ENCODE measurements at regions not wholly inside any gene's neighbourhood (a gene's known extent, or its start where the extent isn't known, plus 50 kb on each side); places are given as distances from the start of the nearest gene placed in this dataset.

DNA sequence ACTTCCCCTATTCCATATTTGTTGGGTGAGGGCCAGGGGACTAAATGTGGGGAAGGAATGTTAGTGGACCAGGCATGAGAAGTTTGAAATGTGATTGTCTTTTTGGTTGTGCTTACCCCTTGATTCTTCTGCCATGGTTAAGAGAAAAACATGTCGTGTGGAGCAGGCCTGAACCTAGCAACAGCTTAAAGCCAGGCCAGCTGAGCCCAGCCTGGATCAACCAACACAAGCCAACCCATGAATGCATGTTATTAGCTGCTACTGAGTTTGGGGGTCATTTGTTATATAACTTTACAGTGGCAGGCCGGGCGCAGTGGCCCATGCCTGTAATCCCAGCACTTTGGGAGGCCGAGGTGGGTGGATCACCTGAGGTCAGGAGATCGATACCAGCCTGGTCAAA lies 52.4 kb upstream of the TRIO start:
- Histone ChIP-seq H3K27me3 (ENCODE audit: control insufficient read depth, insufficient read depth, low read length) (no peaks in the 10 kb centered on the region), H3K4me3 (ENCODE audit: low read depth, low read length) (no peak overlapping the region), H3K36me3 (ENCODE audit: control insufficient read depth, insufficient read depth, low read length) (no peaks in the 10 kb centered on the region)

GRCh38 chr5:14090290-14090689 lies 52.9 kb upstream of the TRIO start:
- peaks cover 5% of the 10 kb centered on the region for H3K9me3 ChIP-seq (ENCODE audit: control insufficient read depth, insufficient read depth, low read depth, low read length)
- no peaks in the 10 kb centered on the region for H3K27me3 ChIP-seq (ENCODE audit: control insufficient read depth, insufficient read depth, low read length)
- H3K27ac ChIP-seq (ENCODE audit: low read depth, low read length), result no peak overlapping the region
- H3K4me1 ChIP-seq (ENCODE audit: control insufficient read depth, insufficient read depth, low read length), result no peaks in the 10 kb centered on the region; the same call in 1 of the 2 replicates
- H3K36me3 ChIP-seq (ENCODE audit: control insufficient read depth, insufficient read depth, low read length), result no peaks in the 10 kb centered on the region
- H3K4me3 ChIP-seq (ENCODE audit: low read depth, low read length), result no peak overlapping the region
- no peak overlapping the region for H3K9ac ChIP-seq (ENCODE audit: low read length)

More for the DNA sequence above, 52.4 kb upstream of the TRIO start:
- Histone ChIP-seq H3K9me3 (ENCODE audit: control insufficient read depth, insufficient read depth, low read depth, low read length) (peaks cover 5% of the 10 kb centered on the region), H3K9ac (ENCODE audit: low read length) (no peak overlapping the region), H3K27ac (ENCODE audit: low read depth, low read length) (no peak overlapping the region), H3K4me1 (ENCODE audit: control insufficient read depth, insufficient read depth, low read length) (no peaks in the 10 kb centered on the region; the same call in 1 of the 2 replicates)

DNA sequence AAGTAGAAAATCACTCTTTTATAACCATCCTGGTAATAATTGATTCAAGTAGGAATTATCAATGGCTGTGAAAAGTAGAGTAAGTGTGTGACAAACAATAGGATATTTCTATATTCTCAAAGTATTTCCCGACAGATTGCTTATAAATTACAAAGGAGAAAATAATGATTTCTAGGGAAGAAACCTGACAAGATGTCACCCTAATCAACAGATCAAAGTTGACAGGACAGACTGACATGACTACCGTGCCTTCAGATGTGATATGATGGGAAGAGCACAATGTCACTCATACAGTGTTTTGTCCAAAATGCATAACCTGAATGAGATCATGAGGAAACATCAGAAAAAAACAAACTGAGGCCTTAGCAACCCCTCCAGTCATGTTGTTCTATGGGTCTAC lies 53.9 kb upstream of the TRIO start:
- Histone ChIP-seq H3K4me1 (ENCODE audit: control insufficient read depth, insufficient read depth, low read length) (no peaks in the 10 kb centered on the region; the same call in 1 of the 2 replicates), H3K36me3 (ENCODE audit: control insufficient read depth, insufficient read depth, low read length) (no peaks in the 10 kb centered on the region), H3K27me3 (ENCODE audit: control insufficient read depth, insufficient read depth, low read length) (no peaks in the 10 kb centered on the region), H3K27ac (ENCODE audit: low read depth, low read length) (no peak overlapping the region), H3K9me3 (ENCODE audit: control insufficient read depth, insufficient read depth, low read depth, low read length) (peaks cover 5% of the 10 kb centered on the region), H3K4me3 (ENCODE audit: low read depth, low read length) (no peak overlapping the region), H3K9ac (ENCODE audit: low read length) (no peak overlapping the region)

DNA sequence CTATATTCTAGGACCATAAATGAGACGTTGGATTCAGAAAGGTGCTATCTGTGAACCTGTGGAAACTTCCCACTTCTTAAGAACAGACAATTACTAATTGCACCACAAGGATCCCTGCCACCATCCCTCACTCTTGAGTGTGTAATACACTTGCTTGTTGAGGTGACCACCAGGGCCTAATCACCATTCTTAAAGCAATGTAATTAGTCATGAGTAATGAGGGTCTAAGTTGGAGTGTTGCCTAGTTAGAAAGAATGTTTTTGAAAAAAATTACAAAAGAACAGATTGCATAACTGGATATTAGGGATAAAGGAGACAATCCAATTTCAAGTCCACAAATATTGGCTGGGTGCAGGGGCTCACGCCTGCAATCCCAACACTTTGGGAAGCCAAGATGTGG lies 56.9 kb upstream of the TRIO start:
- H3K9ac ChIP-seq (ENCODE audit: low read length), result no peak overlapping the region

GRCh38 chr5:14082973-14083372 lies 60.2 kb upstream of the TRIO start:
- Histone ChIP-seq H3K9me3 (ENCODE audit: control insufficient read depth, insufficient read depth, low read depth, low read length) (no peaks in the 10 kb centered on the region), H3K9ac (ENCODE audit: low read length) (no peak overlapping the region), H3K27ac (ENCODE audit: low read depth, low read length) (no peak overlapping the region), H3K4me1 (ENCODE audit: control insufficient read depth, insufficient read depth, low read length) (no peaks in the 10 kb centered on the region), H3K27me3 (ENCODE audit: control insufficient read depth, insufficient read depth, low read length) (no peaks in the 10 kb centered on the region), H3K36me3 (ENCODE audit: control insufficient read depth, insufficient read depth, low read length) (no peaks in the 10 kb centered on the region), H3K4me3 (ENCODE audit: low read depth, low read length) (no peak overlapping the region)

More for the DNA sequence above, 56.9 kb upstream of the TRIO start:
- H3K4me1 ChIP-seq (ENCODE audit: control insufficient read depth, insufficient read depth, low read length), result no peaks in the 10 kb centered on the region
- no peaks in the 10 kb centered on the region for H3K27me3 ChIP-seq (ENCODE audit: control insufficient read depth, insufficient read depth, low read length)
- H3K4me3 ChIP-seq (ENCODE audit: low read depth, low read length), result no peak overlapping the region
- peaks cover 5% of the 10 kb centered on the region for H3K9me3 ChIP-seq (ENCODE audit: control insufficient read depth, insufficient read depth, low read depth, low read length)
- no peak overlapping the region for H3K27ac ChIP-seq (ENCODE audit: low read depth, low read length)
- H3K36me3 ChIP-seq (ENCODE audit: control insufficient read depth, insufficient read depth, low read length), result no peaks in the 10 kb centered on the region

- Histone ChIP-seq H3K4me1 (ENCODE audit: control insufficient read depth, insufficient read depth, low read length) (no peaks in the 10 kb centered on the region), H3K36me3 (ENCODE audit: control insufficient read depth, insufficient read depth, low read length) (no peaks in the 10 kb centered on the region), H3K27me3 (ENCODE audit: control insufficient read depth, insufficient read depth, low read length) (no peaks in the 10 kb centered on the region), H3K9ac (ENCODE audit: low read length) (no peak overlapping the region), H3K27ac (ENCODE audit: low read depth, low read length) (no peak overlapping the region), H3K9me3 (ENCODE audit: control insufficient read depth, insufficient read depth, low read depth, low read length) (no peaks in the 10 kb centered on the region), H3K4me3 (ENCODE audit: low read depth, low read length) (no peak overlapping the region)
Observed at GRCh38 chr5:14082523-14082922, 60.6 kb upstream of the TRIO start.

- no peaks in the 10 kb centered on the region for H3K9me3 ChIP-seq (ENCODE audit: control insufficient read depth, insufficient read depth, low read depth, low read length)
- no peak overlapping the region for H3K27ac ChIP-seq (ENCODE audit: low read depth, low read length)
- no peaks in the 10 kb centered on the region for H3K27me3 ChIP-seq (ENCODE audit: control insufficient read depth, insufficient read depth, low read length)
- H3K36me3 ChIP-seq (ENCODE audit: control insufficient read depth, insufficient read depth, low read length), result no peaks in the 10 kb centered on the region
- H3K9ac ChIP-seq (ENCODE audit: low read length), result no peak overlapping the region
- no peaks in the 10 kb centered on the region for H3K4me1 ChIP-seq (ENCODE audit: control insufficient read depth, insufficient read depth, low read length)
- H3K4me3 ChIP-seq (ENCODE audit: low read depth, low read length), result no peak overlapping the region
Observed at GRCh38 chr5:14081791-14082190, 61.4 kb upstream of the TRIO start.

GRCh38 chr5:14078716-14079115 lies 64.4 kb upstream of the TRIO start:
- no peaks in the 10 kb centered on the region for H3K27me3 ChIP-seq (ENCODE audit: control insufficient read depth, insufficient read depth, low read length)
- H3K9ac ChIP-seq (ENCODE audit: low read length), result no peak overlapping the region
- no peaks in the 10 kb centered on the region for H3K9me3 ChIP-seq (ENCODE audit: control insufficient read depth, insufficient read depth, low read depth, low read length)
- H3K4me1 ChIP-seq (ENCODE audit: control insufficient read depth, insufficient read depth, low read length), result no peaks in the 10 kb centered on the region
- no peak overlapping the region for H3K27ac ChIP-seq (ENCODE audit: low read depth, low read length)
- H3K36me3 ChIP-seq (ENCODE audit: control insufficient read depth, insufficient read depth, low read length), result no peaks in the 10 kb centered on the region
- H3K4me3 ChIP-seq (ENCODE audit: low read depth, low read length), result no peak overlapping the region

- H3K36me3 ChIP-seq (ENCODE audit: control insufficient read depth, insufficient read depth, low read length), result no peaks in the 10 kb centered on the region
- H3K4me3 ChIP-seq (ENCODE audit: low read depth, low read length), result no peak overlapping the region
- H3K4me1 ChIP-seq (ENCODE audit: control insufficient read depth, insufficient read depth, low read length), result no peaks in the 10 kb centered on the region
- H3K9ac ChIP-seq (ENCODE audit: low read length), result no peak overlapping the region
- H3K27ac ChIP-seq (ENCODE audit: low read depth, low read length), result no peak overlapping the region
- no peaks in the 10 kb centered on the region for H3K9me3 ChIP-seq (ENCODE audit: control insufficient read depth, insufficient read depth, low read depth, low read length)
- no peaks in the 10 kb centered on the region for H3K27me3 ChIP-seq (ENCODE audit: control insufficient read depth, insufficient read depth, low read length)
Observed at GRCh38 chr5:14077501-14077900, 65.6 kb upstream of the TRIO start.

GRCh38 chr5:14076561-14076960 lies 66.6 kb upstream of the TRIO start:
- H3K4me3 ChIP-seq (ENCODE audit: low read depth, low read length), result no peak overlapping the region
- H3K36me3 ChIP-seq (ENCODE audit: control insufficient read depth, insufficient read depth, low read length), result no peaks in the 10 kb centered on the region
- no peak overlapping the region for H3K9ac ChIP-seq (ENCODE audit: low read length)
- H3K27me3 ChIP-seq (ENCODE audit: control insufficient read depth, insufficient read depth, low read length), result no peaks in the 10 kb centered on the region
- H3K4me1 ChIP-seq (ENCODE audit: control insufficient read depth, insufficient read depth, low read length), result no peaks in the 10 kb centered on the region
- H3K27ac ChIP-seq (ENCODE audit: low read depth, low read length), result no peak overlapping the region
- H3K9me3 ChIP-seq (ENCODE audit: control insufficient read depth, insufficient read depth, low read depth, low read length), result no peaks in the 10 kb centered on the region

GRCh38 chr5:14075937-14076336 lies 67.2 kb upstream of the TRIO start:
- no peak overlapping the region for H3K4me3 ChIP-seq (ENCODE audit: low read depth, low read length)
- no peak overlapping the region for H3K9ac ChIP-seq (ENCODE audit: low read length)
- no peaks in the 10 kb centered on the region for H3K36me3 ChIP-seq (ENCODE audit: control insufficient read depth, insufficient read depth, low read length)
- no peaks in the 10 kb centered on the region for H3K27me3 ChIP-seq (ENCODE audit: control insufficient read depth, insufficient read depth, low read length)
- H3K9me3 ChIP-seq (ENCODE audit: control insufficient read depth, insufficient read depth, low read depth, low read length), result no peaks in the 10 kb centered on the region
- H3K4me1 ChIP-seq (ENCODE audit: control insufficient read depth, insufficient read depth, low read length), result no peaks in the 10 kb centered on the region
- no peak overlapping the region for H3K27ac ChIP-seq (ENCODE audit: low read depth, low read length)

GRCh38 chr5:14071433-14071832 lies 71.7 kb upstream of the TRIO start:
- no peaks in the 10 kb centered on the region for H3K27me3 ChIP-seq (ENCODE audit: control insufficient read depth, insufficient read depth, low read length)
- no peak overlapping the region for H3K9ac ChIP-seq (ENCODE audit: low read length)
- H3K36me3 ChIP-seq (ENCODE audit: control insufficient read depth, insufficient read depth, low read length), result no peaks in the 10 kb centered on the region
- no peaks in the 10 kb centered on the region for H3K9me3 ChIP-seq (ENCODE audit: control insufficient read depth, insufficient read depth, low read depth, low read length)
- no peaks in the 10 kb centered on the region for H3K4me1 ChIP-seq (ENCODE audit: control insufficient read depth, insufficient read depth, low read length)
- H3K4me3 ChIP-seq (ENCODE audit: low read depth, low read length), result no peak overlapping the region
- H3K27ac ChIP-seq (ENCODE audit: low read depth, low read length), result no peak overlapping the region

Data from HUES6 (cell line).